ENCODE measurements at regions not wholly inside any gene's neighbourhood (a gene's known extent, or its start where the extent isn't known, plus 50 kb on each side); places are given as distances from the start of the nearest gene placed in this dataset.

- no peak overlapping the region for H3K9ac ChIP-seq (ENCODE audit: low read depth, low read length)
- TF ChIP-seq MAZ (IDR thresholded peaks at IDR 0.05; ENCODE audit: borderline replicate concordance, low read depth, low read length) (no peak), POLR2A (IDR thresholded peaks at IDR 0.05; ENCODE audit: low read depth, low read length) (no peak), ELK1 (IDR thresholded peaks at IDR 0.05; ENCODE audit: borderline replicate concordance, low read depth, low read length) (no peak), RCOR1 (IDR thresholded peaks at IDR 0.05; ENCODE audit: insufficient replicate concordance, low read length) (no peak), NFE2L2 (IDR thresholded peaks at IDR 0.05; ENCODE audit: low read depth, low read length) (no peak), CEBPB (IDR thresholded peaks at IDR 0.05; ENCODE audit: low read depth, low read length) (no peak), SMC3 (IDR thresholded peaks at IDR 0.05; ENCODE audit: low read depth, low read length) (no peak), MAFK (IDR thresholded peaks at IDR 0.05; ENCODE audit: low read depth, low read length) (no peak), CTCF (conservative IDR thresholded peaks at IDR 0.05; ENCODE audit: low read depth, low read length) (no peak), RFX5 (IDR thresholded peaks at IDR 0.05; ENCODE audit: low read depth, low read length) (no peak), BHLHE40 (IDR thresholded peaks at IDR 0.05; ENCODE audit: low read depth, low read length) (no peak), RAD21 (IDR thresholded peaks at IDR 0.05; ENCODE audit: low read length) (no peak)
- no peak overlapping the region for H3K27ac ChIP-seq (ENCODE audit: insufficient read depth, low read length)
- CTCF ChIA-PET, result no interaction called here
- H3K79me1 ChIP-seq (ENCODE audit: low read depth in 1 of 2, low read length in 2 of 2), result no peaks in the 10 kb centered on the region
- H3K4me1 ChIP-seq (ENCODE audit: control insufficient read depth, insufficient read depth, low read length), result no peaks in the 10 kb centered on the region
- no peak overlapping the region for H4K91ac ChIP-seq (ENCODE audit: insufficient read depth, low read depth, low read length)
- no peak overlapping the region for H2BK20ac ChIP-seq (ENCODE audit: low read depth, low read length)
- no peak overlapping the region for H3K18ac ChIP-seq (ENCODE audit: low read depth, low read length)
- H3K4ac ChIP-seq (ENCODE audit: low read depth, low read length), result no peak overlapping the region
- in situ Hi-C loops (cut with MboI; ENCODE audit: low sequenced_read_pairs), result no loop called here
- 70% methylated on average over 17 of the region's 41 CpGs; no CpG with 5 or more reads in 1 of the 2 experiments for WGBS, 2 experiments (ENCODE audit: extremely low coverage in 2 of 2, insufficient read length in 1 of 2)
- no peaks in the 10 kb centered on the region for H3K27me3 ChIP-seq (ENCODE audit: control insufficient read depth, insufficient read depth, low read length)
- H2AK9ac ChIP-seq (replicated peaks; ENCODE audit: low read depth, low read length, poor library complexity), result no peak overlapping the region
- H2BK15ac ChIP-seq (ENCODE audit: low read depth, low read length), result no peak overlapping the region
- no peak overlapping the region for H4K8ac ChIP-seq (ENCODE audit: low read depth in 2 of 2, low read length in 2 of 2)
- no peak overlapping the region for H3K14ac ChIP-seq (replicated peaks; ENCODE audit: low read depth, low read length)
- no peak overlapping the region for H2BK5ac ChIP-seq (ENCODE audit: low read depth, low read length, poor library complexity, severe bottlenecking)
- no peaks in the 10 kb centered on the region for H4K20me1 ChIP-seq (ENCODE audit: insufficient read depth, low read length)
- no peak for DNase-seq
- no TSS peak for BruUV-seq (replicated peaks)
- POLR2A ChIA-PET (ENCODE audit: unreplicated experiment), result no interaction called here
- no peak overlapping the region for H2AFZ ChIP-seq (replicated peaks; ENCODE audit: low read length, poor library complexity)
- H2BK120ac ChIP-seq (ENCODE audit: low read depth, low read length), result no peak overlapping the region
- no peak overlapping the region for H4K5ac ChIP-seq (ENCODE audit: low read depth, low read length)
- H2AK5ac ChIP-seq (ENCODE audit: low read depth, low read length), result no peak overlapping the region
- no peak overlapping the region for H3K23ac ChIP-seq (ENCODE audit: low read depth, low read length)
- peaks cover 77% of the 10 kb centered on the region for H3K9me3 ChIP-seq (ENCODE audit: control insufficient read depth, insufficient read depth, low read length)
- no peaks in the 10 kb centered on the region for H3K9me1 ChIP-seq (ENCODE audit: insufficient read depth, low read length)
- no peak overlapping the region for H3K4me2 ChIP-seq (ENCODE audit: low read depth, low read length)
- no peak overlapping the region for H3K4me3 ChIP-seq (ENCODE audit: insufficient read depth, low read depth, low read length)
- intact Hi-C loops (cut with micrococcal nuclease), result no loop called here
- H3K56ac ChIP-seq (ENCODE audit: extremely low read depth, insufficient read depth, low read length), result no peak overlapping the region
- H3K36me3 ChIP-seq (ENCODE audit: control insufficient read depth, insufficient read depth, low read length), result no peaks in the 10 kb centered on the region
- ATAC-seq (ENCODE audit: low read depth), result no peak
- dilution Hi-C loops (cut with HindIII; ENCODE audit: low sequenced_read_pairs, unreplicated experiment), result no loop called here
Measured at GRCh38 chr1:2930016-2930815, 91.1 kb upstream of the ACTRT2 start.

All from IMR-90 (cell line).